ENCODE measurements at regions not wholly inside any gene's neighbourhood (a gene's known extent, or its start where the extent isn't known, plus 50 kb on each side); places are given as distances from the start of the nearest gene placed in this dataset.

DNA sequence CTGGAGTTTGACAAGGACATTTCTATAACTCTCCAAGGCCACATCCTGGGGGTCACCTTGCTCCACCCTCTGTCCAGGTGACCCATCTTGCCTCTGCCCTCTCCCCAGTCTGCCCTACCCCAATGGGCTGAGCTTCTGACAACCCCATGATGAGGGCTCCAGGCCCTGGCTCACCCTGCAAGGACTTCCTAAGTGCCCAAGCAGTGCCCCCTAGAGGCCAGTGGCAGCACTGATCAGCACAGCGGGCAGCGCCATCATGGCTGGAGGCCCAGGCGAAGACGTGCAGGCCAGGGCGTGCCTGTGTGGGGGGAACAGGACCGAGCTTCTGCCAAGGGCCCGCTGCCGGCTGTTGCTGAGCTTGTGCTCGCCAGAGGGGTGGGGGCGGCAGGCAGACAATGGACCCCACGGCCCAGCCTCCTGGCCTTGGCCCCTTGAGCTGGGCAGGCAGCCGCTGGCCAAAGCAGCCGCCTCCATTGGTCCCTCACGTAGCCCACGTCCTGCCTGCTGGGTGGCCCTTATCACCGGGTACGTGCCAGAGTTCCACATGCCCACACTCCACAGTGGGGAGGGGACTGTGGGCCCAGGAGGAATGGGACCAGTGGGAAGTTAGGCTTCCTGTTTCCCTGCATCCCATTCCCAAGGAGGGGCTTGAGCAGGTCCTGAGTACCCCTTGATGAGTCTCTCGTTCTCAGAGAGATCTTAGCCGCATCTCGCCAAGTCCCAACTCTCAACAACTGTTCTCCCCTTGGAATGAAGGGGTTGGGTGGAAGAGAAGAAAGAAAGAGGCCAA, 64.3 kb downstream of the MRPL14 start:
- H3K4me1 ChIP-seq (ENCODE audit: insufficient read depth, low read length): peaks cover 21% of the 10 kb centered on the region; the same call in 1 of the 2 replicates
- no peak overlapping the region for H3K9ac ChIP-seq (ENCODE audit: low read depth, low read length)
- no peaks in the 10 kb centered on the region for H3K36me3 ChIP-seq (ENCODE audit: insufficient read depth, low read length)
- no peaks in the 10 kb centered on the region for H3K9me3 ChIP-seq (ENCODE audit: control insufficient read depth, insufficient read depth, low read length)

DNA sequence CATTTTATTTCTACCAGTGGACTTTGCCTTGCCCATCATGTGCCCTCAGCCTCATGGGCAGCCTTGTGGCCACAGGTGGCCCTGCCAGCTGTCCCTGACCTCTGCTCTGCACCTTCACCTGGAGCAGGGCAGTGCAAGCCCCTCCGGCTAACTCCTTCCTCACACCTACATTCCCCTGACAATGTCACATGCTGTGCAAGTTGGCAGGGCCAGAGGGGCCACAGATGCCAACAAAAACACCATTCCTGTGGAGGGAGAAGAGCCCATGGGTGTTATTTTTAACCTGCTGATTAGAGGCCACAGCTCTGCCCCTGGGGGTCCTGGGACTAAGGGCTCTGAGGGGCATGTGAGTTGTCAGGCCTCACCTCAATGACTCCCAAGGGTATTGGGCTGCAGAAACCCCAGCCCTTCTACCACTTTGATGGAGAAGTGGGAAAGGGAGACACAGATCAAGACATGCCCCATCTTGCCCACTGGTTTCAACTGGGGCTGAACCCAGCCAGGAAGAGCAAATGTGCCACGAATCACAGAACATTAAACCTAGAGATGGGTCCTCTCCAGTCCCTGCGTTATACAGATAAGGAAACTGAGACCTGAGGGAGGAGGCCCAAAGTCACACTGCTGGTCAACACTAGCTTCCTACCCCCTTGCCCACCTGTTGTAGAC, 65.0 kb downstream of the MRPL14 start:
- Histone ChIP-seq H3K9ac (ENCODE audit: low read depth, low read length) (no peak overlapping the region), H3K36me3 (ENCODE audit: insufficient read depth, low read length) (no peaks in the 10 kb centered on the region), H3K4me1 (ENCODE audit: insufficient read depth, low read length) (peaks cover 15% of the 10 kb centered on the region; the same call in 1 of the 2 replicates), H3K9me3 (ENCODE audit: control insufficient read depth, insufficient read depth, low read length) (no peaks in the 10 kb centered on the region)

DNA sequence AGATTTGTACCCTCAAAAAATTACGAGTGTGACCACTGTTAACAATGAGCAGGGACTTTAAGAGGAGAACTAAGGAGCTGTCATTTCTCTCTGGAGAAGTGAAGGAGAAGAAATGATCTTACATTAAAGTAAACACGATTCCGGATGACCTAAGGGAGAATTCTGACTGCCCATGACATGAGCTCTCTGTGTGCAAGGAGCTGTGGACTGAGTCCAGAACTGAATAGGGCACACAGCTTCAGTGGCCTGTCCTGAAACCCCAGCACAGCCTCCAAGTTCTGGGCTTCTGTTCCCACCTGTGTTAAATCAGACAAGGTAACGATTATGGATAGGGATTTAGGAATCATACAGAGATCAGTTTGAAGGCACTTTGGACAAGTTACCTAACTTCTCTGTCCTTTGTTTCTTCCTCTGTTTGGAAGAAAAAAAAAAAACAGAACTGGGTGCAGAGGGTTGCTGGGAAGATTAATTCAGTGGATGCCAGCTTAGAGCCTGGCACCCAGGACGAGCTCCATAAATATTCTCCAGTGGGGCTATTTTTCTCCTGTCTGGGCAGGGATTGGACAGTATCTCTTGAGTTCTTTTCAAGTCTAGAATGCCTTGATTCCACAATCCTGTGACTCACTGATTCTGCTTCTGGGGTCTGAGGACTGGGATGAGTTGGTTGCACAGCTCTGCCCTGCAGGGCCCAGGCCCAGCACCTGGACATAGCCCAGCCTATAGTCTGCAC, 65.7 kb downstream of the MRPL14 start:
- Histone ChIP-seq H3K9me3 (ENCODE audit: control insufficient read depth, insufficient read depth, low read length) (no peaks in the 10 kb centered on the region), H3K36me3 (ENCODE audit: insufficient read depth, low read length) (no peaks in the 10 kb centered on the region), H3K4me1 (ENCODE audit: insufficient read depth, low read length) (peaks cover 15% of the 10 kb centered on the region; the same call in 1 of the 2 replicates), H3K9ac (ENCODE audit: low read depth, low read length) (no peak overlapping the region)

DNA sequence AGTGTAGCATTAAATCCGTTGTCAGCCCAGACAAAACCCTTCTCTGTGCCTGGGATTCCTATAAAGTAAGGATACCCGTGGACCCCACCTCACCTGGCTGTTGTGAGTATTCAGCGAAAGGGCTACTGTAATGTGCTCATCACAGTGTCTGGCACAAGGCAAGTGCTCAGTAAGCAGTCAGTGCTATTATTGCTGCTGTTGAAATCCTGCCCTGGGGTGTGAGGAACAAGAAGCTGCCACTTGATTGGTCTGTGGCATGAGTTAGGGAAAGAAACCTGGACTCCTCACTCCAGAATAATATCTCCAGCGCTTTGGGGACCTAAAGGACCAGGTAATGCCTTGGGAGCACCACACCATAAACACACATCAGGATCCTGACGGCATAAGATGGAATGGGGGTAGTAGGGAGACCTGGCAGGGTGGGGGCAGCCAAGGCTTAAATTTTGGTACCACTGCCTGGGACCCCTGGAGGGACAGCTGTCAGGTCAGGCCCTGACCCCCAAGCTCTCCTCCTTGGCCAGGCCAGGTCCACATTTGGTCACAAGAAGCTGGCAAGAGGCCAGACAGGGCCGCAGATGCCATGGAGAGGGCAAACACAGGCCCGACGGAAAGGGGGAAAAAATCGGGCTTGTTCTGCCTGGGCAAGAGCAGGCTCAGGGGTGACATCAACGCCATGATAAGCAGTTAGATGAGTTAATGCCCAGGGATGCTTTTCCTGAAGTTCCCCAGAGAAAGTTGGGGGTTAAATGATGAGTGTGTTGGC, 66.5 kb downstream of the MRPL14 start:
- H3K9ac ChIP-seq (ENCODE audit: low read depth, low read length): no peak overlapping the region
- no peaks in the 10 kb centered on the region for H3K9me3 ChIP-seq (ENCODE audit: control insufficient read depth, insufficient read depth, low read length)
- peaks cover 15% of the 10 kb centered on the region; the same call in 1 of the 2 replicates for H3K4me1 ChIP-seq (ENCODE audit: insufficient read depth, low read length)
- no peaks in the 10 kb centered on the region for H3K36me3 ChIP-seq (ENCODE audit: insufficient read depth, low read length)

DNA sequence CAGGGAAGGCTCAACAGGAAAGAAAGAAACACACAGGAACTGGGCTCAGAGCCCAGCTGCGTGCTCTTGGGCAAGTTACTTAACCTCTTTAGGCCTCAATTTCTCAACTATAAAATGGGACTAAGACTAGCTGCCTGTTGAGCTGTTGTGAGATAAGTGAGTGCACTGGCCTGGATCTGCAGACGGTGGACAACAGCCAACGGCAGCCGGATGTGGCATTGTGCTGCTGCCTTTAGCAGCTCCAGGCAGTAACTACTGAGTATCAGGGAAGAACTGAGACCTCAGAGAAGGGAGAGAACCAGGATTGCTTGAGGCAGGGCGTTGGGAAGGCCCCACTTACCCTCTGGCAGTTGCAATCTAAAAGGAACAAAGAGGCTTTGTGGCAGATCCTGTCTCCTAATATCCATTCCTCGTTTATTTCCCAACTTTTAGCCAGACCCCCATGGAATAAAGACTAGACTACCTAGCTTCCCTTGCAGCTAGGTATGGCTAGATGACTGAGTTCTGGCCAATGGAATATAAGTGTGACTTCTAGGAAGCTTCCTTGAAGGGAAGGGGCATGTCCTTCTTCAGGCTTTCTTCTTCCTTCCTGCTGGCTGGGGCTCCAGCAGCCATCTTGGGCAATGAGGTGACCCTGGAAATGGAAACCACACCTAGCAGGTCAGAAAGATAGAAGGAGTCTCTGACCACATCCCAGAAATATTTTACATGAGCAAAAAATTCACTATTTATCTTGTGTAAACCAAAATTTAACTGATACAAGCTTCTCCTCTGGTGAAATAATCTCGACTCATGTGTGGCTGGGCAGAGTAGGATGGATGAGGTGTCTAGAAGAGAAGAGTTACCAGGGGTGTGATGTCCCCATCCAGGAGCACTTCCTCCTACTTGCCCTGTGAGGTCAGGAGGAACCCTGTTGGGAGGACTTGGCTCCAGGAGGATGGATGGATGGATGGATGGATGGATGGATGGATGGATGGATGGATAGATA, 67.6 kb downstream of the MRPL14 start:
- peaks cover 21% of the 10 kb centered on the region; the same call in 1 of the 2 replicates for H3K4me1 ChIP-seq (ENCODE audit: insufficient read depth, low read length)
- no peak overlapping the region for H3K9ac ChIP-seq (ENCODE audit: low read depth, low read length)
- H3K9me3 ChIP-seq (ENCODE audit: control insufficient read depth, insufficient read depth, low read length): no peaks in the 10 kb centered on the region
- H3K36me3 ChIP-seq (ENCODE audit: insufficient read depth, low read length): no peaks in the 10 kb centered on the region

DNA sequence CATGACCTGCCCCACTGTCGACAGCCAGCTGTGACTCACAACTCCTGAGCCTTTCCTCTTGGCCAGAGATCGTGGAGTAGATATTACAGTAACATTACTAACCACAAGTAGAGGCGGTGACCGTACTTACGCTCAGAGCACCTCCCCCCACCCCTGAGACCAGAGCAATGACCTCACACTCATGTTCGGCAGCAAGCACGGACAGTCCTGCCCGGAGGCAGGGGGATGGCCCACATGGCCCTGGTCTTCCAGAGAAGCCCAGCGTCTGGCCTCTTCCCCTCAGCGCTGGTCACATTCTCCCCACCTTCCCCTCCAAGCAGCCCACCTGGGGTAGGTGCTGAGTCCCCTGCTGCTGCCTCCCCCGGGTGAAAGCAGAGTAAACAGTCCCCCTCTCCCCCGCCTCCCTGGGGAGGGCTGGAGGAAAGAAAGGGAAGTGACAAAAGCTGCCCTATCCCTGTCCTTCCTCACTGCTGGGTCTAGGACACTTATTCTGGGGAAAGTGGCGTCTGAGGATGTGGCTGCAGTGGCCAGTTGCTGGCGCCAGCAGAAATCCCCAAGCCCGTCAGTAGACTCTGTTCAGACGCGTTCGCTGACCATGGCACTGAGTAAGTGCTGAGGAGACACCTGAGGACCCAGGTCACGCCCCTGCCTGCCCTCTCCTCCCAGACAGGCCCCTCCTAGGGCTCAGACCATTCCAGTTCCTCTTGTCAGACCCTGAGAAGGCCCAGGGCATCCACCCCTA, 68.5 kb downstream of the MRPL14 start:
- Histone ChIP-seq H3K36me3 (ENCODE audit: insufficient read depth, low read length) (no peaks in the 10 kb centered on the region), H3K4me1 (ENCODE audit: insufficient read depth, low read length) (peaks cover 29% of the 10 kb centered on the region), H3K9ac (ENCODE audit: low read depth, low read length) (no peak overlapping the region), H3K9me3 (ENCODE audit: control insufficient read depth, insufficient read depth, low read length) (no peaks in the 10 kb centered on the region)

DNA sequence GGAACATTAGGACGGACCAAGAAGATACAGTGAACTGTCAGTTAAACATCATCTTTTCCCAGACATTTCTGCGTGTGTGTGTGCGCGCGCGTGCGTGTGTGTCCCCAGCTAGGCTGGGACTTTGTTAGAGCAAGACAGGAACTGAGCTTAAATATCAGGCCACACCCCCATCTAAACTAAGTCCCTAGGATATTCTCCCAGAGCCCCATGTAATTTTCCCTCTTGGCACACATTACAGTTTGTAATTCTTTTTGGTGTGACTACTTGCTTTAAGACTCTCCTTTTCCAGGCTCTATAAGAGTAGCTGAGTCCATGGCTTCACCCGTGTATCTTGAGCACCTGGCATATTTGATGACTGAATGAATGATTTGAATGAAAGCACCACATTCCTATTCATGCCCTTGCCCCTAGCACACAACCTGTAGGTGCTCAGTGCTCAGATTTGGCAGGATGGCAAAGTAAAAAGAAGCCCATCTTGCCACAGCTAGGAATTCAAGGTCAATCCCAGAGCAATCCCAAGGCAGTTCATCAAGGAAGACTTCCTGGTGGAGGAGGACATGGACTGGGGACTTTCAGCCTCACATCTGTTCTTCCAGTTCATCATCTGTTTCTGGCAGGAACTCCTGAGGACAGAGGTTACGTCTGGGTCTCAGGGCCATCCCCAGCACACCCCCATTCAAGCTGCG, 69.2 kb downstream of the MRPL14 start:
- Histone ChIP-seq H3K9ac (ENCODE audit: low read depth, low read length) (no peak overlapping the region), H3K36me3 (ENCODE audit: insufficient read depth, low read length) (no peaks in the 10 kb centered on the region), H3K9me3 (ENCODE audit: control insufficient read depth, insufficient read depth, low read length) (no peaks in the 10 kb centered on the region), H3K4me1 (ENCODE audit: insufficient read depth, low read length) (peaks cover 31% of the 10 kb centered on the region)

DNA sequence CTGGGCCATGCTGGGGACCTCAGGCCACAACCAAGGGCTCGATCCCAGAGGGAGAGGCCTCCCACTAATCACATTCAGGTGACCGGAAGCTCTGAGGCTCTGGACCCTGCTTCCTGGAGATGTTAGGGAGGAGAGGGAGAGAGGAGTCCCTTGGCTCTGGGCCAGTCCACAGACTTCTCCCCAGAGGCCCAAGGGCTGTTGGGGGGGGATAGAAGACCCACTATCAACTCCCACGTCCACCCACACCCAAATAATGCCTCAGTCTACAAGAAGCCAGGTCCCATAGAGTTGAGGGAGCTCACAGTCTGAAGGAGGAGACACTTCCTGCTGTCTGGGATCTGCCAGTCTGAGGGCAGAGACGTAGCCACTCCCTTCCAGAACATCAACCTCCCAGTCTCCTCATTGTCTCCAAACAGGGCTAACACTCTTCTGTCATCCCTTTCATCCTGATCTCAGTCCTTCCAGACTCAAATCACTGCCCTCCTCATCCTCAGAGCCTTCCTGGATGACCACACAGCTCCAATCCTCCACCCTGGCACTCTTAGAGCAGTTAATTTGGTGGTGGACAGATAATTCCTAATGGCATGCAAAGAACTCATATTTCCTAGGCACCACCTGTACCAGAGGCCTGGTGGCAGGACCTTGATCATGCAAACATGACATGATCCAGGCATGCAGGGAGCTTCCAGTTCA, 69.9 kb downstream of the MRPL14 start:
- Histone ChIP-seq H3K9me3 (ENCODE audit: control insufficient read depth, insufficient read depth, low read length) (no peaks in the 10 kb centered on the region), H3K9ac (ENCODE audit: low read depth, low read length) (no peak overlapping the region), H3K36me3 (ENCODE audit: insufficient read depth, low read length) (no peaks in the 10 kb centered on the region), H3K4me1 (ENCODE audit: insufficient read depth, low read length) (peaks cover 35% of the 10 kb centered on the region)

DNA sequence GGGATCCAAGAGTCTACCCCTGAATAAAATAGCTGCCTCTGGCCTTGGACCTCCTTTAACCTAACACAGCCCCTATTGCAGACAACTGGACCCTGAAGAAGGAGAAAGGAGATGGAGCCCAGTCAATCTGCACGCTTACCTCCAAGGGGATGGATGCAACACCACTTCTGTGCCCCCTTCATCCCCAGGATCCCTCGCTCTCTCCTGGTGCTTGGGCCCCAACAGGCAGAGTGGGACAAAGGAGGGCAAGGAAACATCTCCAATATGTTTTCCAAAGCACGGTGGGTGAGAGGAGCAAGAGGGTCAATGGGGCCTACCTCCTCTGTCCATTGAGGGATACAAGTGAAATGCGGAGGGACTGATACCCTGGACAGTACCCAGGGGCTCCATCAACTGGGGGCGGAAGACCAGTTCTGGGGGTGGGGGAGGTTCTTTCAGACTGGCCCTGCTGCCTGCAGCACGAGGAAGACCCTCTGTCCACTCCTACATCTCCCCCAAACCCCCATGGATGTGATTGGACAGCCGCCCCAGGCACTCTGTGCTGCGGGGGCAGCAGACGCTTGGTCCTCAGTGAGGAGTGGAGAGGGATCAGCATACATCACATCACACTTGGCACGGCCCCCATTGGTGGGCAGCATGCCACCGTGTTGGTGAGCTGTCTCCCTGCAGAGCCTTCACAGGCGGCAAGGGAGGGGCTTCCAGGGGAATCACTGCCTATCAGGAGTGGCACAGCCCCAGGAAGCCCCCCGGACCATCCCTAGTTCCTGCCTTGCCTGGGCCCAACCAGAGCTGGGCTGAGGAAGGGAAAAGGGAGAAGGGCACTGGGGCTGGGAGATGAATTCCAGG, 70.6 kb downstream of the MRPL14 start:
- H3K4me1 ChIP-seq (ENCODE audit: insufficient read depth, low read length): peaks cover 42% of the 10 kb centered on the region
- no peak overlapping the region for H3K9ac ChIP-seq (ENCODE audit: low read depth, low read length)
- H3K36me3 ChIP-seq (ENCODE audit: insufficient read depth, low read length): no peaks in the 10 kb centered on the region
- no peaks in the 10 kb centered on the region for H3K9me3 ChIP-seq (ENCODE audit: control insufficient read depth, insufficient read depth, low read length)

DNA sequence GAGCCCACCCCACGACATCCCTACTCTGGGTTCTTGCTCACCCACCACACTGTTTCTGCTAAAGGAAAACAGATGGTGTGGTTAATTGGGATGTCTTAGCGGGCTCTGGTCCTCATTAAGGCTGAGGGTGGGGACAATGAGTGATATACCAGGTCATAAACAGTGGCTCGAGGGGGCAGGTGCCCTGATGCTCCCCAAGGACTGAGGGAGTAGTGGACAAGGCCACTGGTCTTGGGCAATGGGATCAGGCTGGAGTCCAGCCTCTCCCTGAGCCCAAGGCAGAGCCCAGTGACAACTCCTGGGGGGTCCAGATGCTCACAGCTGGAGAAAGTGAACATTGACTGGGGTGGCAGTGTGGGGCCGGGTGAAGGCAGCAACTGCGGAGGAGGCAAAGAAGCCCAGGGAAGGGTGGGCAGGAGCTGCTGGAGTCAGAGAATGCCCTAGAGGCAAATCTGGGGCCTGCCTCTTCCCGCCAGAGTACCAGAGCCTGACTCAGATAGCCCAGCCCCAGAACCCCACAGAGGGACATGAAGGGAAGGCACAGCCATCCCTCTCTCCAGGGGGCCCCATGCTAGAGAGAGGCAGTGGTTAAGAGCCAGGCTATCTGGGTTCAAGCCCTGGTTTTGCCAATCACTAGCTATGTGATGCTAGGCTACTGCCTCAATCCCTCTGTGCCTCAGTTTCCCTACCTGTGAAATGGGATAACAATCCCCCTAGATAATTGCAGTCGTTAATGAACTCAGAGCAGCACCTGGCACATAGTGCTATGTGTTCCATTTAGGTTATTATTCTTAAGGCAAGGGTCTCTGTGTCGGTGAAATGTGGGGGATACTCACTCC, 72.3 kb downstream of the MRPL14 start:
- Histone ChIP-seq H3K9ac (ENCODE audit: low read depth, low read length) (no peak overlapping the region), H3K36me3 (ENCODE audit: insufficient read depth, low read length) (no peaks in the 10 kb centered on the region), H3K9me3 (ENCODE audit: control insufficient read depth, insufficient read depth, low read length) (no peaks in the 10 kb centered on the region), H3K4me1 (ENCODE audit: insufficient read depth, low read length) (peaks cover 48% of the 10 kb centered on the region)
